ENCODE measurements at regions not wholly inside any gene's neighbourhood (a gene's known extent, or its start where the extent isn't known, plus 50 kb on each side); places are given as distances from the start of the nearest gene placed in this dataset.

DNA sequence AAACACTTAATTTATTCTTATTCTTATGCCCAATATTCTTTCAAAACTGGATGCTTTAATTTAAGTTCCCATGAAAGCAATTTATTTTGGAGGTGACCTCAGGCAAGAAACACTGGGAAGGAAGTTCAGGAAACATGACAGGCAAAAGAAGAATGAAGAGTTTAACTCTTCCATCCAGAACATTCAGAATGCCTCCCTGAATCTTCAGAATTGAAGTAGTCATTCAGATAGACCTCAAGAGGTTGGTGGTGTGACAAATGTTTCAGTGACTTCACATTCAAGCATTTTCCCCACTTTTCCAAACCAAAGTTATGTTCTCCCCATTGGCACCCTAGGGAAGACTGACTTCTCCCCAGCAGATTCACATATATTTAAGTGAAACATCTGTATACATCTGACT is 110.5 kb downstream of the HAO1 start:
- TF ChIP-seq, protein P1, sequence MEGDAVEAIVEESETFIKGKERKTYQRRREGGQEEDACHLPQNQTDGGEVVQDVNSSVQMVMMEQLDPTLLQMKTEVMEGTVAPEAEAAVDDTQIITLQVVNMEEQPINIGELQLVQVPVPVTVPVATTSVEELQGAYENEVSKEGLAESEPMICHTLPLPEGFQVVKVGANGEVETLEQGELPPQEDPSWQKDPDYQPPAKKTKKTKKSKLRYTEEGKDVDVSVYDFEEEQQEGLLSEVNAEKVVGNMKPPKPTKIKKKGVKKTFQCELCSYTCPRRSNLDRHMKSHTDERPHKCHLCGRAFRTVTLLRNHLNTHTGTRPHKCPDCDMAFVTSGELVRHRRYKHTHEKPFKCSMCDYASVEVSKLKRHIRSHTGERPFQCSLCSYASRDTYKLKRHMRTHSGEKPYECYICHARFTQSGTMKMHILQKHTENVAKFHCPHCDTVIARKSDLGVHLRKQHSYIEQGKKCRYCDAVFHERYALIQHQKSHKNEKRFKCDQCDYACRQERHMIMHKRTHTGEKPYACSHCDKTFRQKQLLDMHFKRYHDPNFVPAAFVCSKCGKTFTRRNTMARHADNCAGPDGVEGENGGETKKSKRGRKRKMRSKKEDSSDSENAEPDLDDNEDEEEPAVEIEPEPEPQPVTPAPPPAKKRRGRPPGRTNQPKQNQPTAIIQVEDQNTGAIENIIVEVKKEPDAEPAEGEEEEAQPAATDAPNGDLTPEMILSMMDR (IDR thresholded peaks at IDR 0.05), result no peak
- TF ChIP-seq EP300 (IDR thresholded peaks at IDR 0.05; ENCODE audit: low read depth), result no peak

All from transverse colon (tissue), 3 donors.